ENCODE measurements at regions not wholly inside any gene's neighbourhood (a gene's known extent, or its start where the extent isn't known, plus 50 kb on each side); places are given as distances from the start of the nearest gene placed in this dataset.

DNA sequence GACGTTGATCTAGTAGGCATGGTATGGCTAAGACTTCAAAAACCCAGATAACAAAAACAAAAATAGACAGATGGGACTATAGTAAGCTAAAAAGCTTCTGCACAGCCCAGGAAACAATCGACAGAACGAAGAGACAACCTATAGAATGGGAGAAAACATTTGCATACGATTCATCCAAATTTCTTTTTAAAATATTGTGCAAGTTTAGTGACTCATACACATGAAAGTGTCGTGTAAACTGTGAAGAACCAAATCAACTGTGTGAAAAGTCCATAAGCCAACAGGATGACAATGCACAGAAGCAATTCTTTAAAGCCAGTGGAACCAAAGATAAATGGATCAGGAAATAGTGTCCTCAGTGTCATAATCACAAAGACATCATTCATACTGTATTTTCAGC, 671.1 kb downstream of the RNF144A start:
- no peaks in the 10 kb centered on the region for H3K9me3 ChIP-seq (ENCODE audit: control insufficient read depth, low read length)

DNA sequence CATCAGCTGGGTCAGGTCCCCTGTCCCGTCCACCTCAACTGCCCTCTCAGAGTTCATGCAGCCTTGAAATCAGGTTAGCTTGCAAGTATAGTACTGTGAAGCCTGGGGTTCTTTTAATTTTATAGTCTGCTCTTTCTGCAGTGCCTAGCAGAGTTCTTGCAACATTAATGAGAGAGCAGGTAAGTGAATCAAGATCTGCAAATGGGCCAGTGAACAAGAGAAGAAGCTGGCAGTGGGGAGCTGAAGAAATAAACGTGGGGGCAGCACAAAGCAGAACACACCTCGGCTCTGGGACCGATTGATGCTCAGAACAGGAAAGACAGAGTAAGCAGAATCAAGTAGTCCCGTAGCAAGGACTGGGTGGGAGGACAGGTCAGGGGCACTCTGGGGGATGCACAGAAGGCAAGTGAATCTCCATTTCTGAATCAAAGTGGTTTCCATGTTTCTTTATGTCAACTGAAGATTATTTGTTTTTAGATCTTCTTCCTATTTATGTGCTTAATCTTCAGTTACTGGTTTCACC, 675.5 kb downstream of the RNF144A start:
- Mint-ChIP-seq H3K27ac (no peak overlapping the region), H3K36me3 (ENCODE audit: low read depth) (no peaks in the 10 kb centered on the region), H3K4me1 (peaks cover 10% of the 10 kb centered on the region), H3K9me3 (no peaks in the 10 kb centered on the region), H3K4me3 (no peak overlapping the region), H3K27me3 (ENCODE audit: insufficient read depth) (peaks cover 4% of the 10 kb centered on the region)
- Histone ChIP-seq H3K4me3 (ENCODE audit: low read length) (no peak overlapping the region), H3K27ac (ENCODE audit: low read depth, low read length) (no peak overlapping the region), H3K27me3 (ENCODE audit: control insufficient read depth, insufficient read depth, low read length, poor library complexity, severe bottlenecking) (no peaks in the 10 kb centered on the region), H3K36me3 (ENCODE audit: control insufficient read depth, insufficient read depth, low read length) (no peaks in the 10 kb centered on the region), H3K9me3 (ENCODE audit: control insufficient read depth, low read length) (no peaks in the 10 kb centered on the region), H3K9ac (ENCODE audit: extremely low read depth, low read length, poor library complexity, severe bottlenecking) (no peak overlapping the region), H3K4me1 (ENCODE audit: control insufficient read depth, insufficient read depth, low read length) (no peaks in the 10 kb centered on the region)
- DNase-seq = no peak
- WGBS, 2 experiments (ENCODE audit: insufficient coverage in 1 of 2, insufficient read length in 1 of 2) = 84 to 90% methylated on average over 2 to 5 of the region's 5 CpGs
- TF ChIP-seq, protein P1, sequence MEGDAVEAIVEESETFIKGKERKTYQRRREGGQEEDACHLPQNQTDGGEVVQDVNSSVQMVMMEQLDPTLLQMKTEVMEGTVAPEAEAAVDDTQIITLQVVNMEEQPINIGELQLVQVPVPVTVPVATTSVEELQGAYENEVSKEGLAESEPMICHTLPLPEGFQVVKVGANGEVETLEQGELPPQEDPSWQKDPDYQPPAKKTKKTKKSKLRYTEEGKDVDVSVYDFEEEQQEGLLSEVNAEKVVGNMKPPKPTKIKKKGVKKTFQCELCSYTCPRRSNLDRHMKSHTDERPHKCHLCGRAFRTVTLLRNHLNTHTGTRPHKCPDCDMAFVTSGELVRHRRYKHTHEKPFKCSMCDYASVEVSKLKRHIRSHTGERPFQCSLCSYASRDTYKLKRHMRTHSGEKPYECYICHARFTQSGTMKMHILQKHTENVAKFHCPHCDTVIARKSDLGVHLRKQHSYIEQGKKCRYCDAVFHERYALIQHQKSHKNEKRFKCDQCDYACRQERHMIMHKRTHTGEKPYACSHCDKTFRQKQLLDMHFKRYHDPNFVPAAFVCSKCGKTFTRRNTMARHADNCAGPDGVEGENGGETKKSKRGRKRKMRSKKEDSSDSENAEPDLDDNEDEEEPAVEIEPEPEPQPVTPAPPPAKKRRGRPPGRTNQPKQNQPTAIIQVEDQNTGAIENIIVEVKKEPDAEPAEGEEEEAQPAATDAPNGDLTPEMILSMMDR (conservative IDR thresholded peaks at IDR 0.05) = no peak

More for the DNA sequence above, 671.1 kb downstream of the RNF144A start:
- no peak overlapping the region for H3K27ac Mint-ChIP-seq
- H3K9me3 Mint-ChIP-seq = no peaks in the 10 kb centered on the region
- WGBS, 2 experiments (ENCODE audit: insufficient coverage in 1 of 2, insufficient read length in 1 of 2) = 91 to 94% methylated on average over 4 to 5 of the region's 5 CpGs
- peaks cover 4% of the 10 kb centered on the region for H3K27me3 Mint-ChIP-seq (ENCODE audit: insufficient read depth)
- Histone ChIP-seq H3K27me3 (ENCODE audit: control insufficient read depth, insufficient read depth, low read length, poor library complexity, severe bottlenecking) (no peaks in the 10 kb centered on the region), H3K9ac (ENCODE audit: extremely low read depth, low read length, poor library complexity, severe bottlenecking) (no peak overlapping the region), H3K4me3 (ENCODE audit: low read length) (no peak overlapping the region), H3K4me1 (ENCODE audit: control insufficient read depth, insufficient read depth, low read length) (no peaks in the 10 kb centered on the region), H3K36me3 (ENCODE audit: control insufficient read depth, insufficient read depth, low read length) (no peaks in the 10 kb centered on the region), H3K27ac (ENCODE audit: low read depth, low read length) (no peak overlapping the region)
- DNase-seq = no peak
- no peaks in the 10 kb centered on the region for H3K36me3 Mint-ChIP-seq (ENCODE audit: low read depth)
- TF ChIP-seq, protein P1 (conservative IDR thresholded peaks at IDR 0.05) = no peak
- peaks cover 13% of the 10 kb centered on the region for H3K4me1 Mint-ChIP-seq
- no peak overlapping the region for H3K4me3 Mint-ChIP-seq

DNA sequence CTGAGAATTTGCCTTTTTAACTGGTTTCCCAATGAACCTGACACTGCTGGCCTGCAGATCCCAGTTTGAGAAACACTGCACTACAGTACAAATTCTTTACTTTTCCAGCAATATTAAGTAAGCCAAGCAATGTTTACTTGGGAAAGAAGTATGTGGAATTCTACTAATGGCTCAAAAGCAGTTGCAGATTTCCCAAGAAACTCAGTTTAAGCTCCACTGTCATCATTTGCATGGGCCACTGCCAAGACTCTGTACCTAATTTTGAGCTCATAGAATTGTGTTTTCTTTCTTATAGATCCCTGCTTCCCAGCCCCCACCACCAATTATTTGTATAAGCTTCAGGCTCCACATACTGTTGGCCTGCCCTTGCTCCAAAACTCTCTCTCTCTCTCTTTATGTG, 676.1 kb downstream of the RNF144A start:
- DNase-seq = no peak
- H3K27me3 Mint-ChIP-seq (ENCODE audit: insufficient read depth) = peaks cover under 1% of the 10 kb centered on the region
- H3K36me3 Mint-ChIP-seq (ENCODE audit: low read depth) = no peaks in the 10 kb centered on the region
- no peaks in the 10 kb centered on the region for H3K36me3 ChIP-seq (ENCODE audit: control insufficient read depth, insufficient read depth, low read length)
- no peak overlapping the region for H3K4me3 Mint-ChIP-seq
- peaks cover 10% of the 10 kb centered on the region for H3K4me1 Mint-ChIP-seq
- no peak overlapping the region for H3K4me3 ChIP-seq (ENCODE audit: low read length)
- H3K27ac Mint-ChIP-seq = no peak overlapping the region
- TF ChIP-seq, protein P1 (conservative IDR thresholded peaks at IDR 0.05) = no peak
- H3K27ac ChIP-seq (ENCODE audit: low read depth, low read length) = no peak overlapping the region
- no peaks in the 10 kb centered on the region for H3K9me3 Mint-ChIP-seq
- no peaks in the 10 kb centered on the region for H3K4me1 ChIP-seq (ENCODE audit: control insufficient read depth, insufficient read depth, low read length)
- no peak overlapping the region for H3K9ac ChIP-seq (ENCODE audit: extremely low read depth, low read length, poor library complexity, severe bottlenecking)
- H3K27me3 ChIP-seq (ENCODE audit: control insufficient read depth, insufficient read depth, low read length, poor library complexity, severe bottlenecking) = no peaks in the 10 kb centered on the region
- H3K9me3 ChIP-seq (ENCODE audit: control insufficient read depth, low read length) = no peaks in the 10 kb centered on the region

Data from endodermal cell (in vitro differentiated cells).